NCI-H345 treated with DMSO at 0.1 percent for 48 hours (cell line): ENCODE measurements at regions not wholly inside any gene's neighbourhood (a gene's known extent, or its start where the extent isn't known, plus 50 kb on each side); places are given as distances from the start of the nearest gene placed in this dataset.
"Not testable (repeated sequence)": the region's sequence is repeated elsewhere in the genome, so short reads cannot be mapped to it uniquely, and the experiment has no call there.

ENCODE experiments used
- DNase-seq: peaks from one replicate; lab custom pipeline; 2025; ENCODE audit not compliant: unreplicated experiment; lab: John Stamatoyannopoulos, UW

DNA sequence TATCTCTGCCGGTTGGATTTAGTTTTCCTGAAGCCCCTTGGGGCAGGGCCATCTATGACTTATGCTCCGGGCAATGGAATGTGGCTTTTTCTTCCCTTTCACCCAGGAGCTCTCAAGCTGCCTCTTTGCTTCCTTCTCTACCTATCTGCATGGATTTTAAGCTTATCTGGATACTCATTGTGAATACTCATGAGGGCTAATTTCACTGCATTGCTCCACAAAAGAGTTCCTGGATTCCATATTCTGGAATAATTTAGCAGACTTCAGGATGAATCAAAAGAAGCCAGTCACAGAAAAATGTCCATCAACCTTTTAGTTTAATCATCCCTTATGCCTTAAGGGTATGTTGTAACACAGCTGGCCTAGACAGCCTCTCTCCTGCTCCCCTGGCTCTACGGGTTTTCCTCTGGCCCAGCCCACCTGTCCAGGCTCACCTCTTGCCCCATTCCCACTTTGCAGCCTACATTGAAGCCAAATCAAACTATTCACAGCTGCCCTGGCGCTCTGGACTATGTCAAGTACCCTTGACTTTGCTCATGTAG, 122.8 kb upstream of the RMDN2 start:
- DNase-seq: no peak

DNA sequence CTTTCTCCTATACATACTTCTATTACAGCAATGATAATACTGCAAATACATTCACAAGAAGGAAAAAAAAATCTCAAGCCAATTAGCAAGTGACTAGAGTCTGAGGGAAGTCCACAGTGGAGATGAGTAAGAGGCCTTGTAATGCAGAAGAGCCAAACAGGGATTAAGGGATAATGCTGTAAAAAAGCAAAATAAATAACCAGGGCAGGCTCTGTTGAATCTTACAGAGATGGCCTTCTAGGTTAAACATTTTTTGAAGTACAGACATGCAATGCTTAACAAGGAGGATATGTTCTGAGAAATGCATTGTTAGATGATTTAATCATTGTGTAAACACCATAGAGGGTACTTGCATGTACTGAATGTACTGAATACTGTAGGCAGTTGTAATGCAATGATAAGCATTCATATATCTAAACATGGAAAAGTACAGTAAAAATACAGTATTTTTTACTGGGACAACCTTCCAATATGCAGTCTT, 122.1 kb upstream of the RMDN2 start:
- DNase-seq: no peak

DNA sequence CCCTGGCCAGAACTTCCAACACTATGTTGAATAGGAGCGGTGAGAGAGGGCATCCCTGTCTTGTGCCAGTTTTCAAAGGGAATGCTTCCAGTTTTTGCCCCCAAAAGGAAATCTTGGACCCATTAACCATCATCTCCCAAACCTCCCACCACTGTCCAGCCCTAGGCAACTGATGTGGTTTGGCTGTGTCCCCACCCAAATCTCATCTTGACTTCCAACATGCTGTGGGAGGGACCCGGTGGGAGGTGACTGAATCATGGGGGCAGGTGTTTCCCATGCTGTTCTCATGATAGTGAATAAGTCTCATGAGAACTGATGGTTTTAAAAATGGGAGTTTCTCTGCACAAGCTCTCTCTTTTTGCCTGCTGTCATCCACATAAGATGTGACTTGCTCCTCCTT, 119.1 kb upstream of the RMDN2 start:
- not testable (repeated sequence) for DNase-seq

DNA sequence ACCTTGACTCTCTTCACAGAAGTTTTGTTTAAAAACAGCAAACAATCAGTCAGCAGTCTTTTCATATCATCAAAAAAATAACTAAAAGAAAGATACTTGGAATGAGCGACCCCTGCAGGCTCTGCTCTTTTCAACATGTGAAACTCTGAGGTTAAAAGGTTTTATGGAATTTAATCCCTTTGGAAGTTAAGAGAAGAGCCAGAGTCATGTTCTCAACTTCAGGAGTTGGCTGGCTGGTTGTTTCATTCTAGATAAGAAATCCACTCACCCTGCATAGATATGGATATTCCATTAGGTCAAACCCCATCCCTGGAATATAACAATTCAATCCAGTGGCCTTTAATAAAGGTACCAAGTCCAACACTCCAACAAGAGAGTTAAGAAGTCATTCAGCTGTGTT, 115.6 kb upstream of the RMDN2 start:
- no peak for DNase-seq

DNA sequence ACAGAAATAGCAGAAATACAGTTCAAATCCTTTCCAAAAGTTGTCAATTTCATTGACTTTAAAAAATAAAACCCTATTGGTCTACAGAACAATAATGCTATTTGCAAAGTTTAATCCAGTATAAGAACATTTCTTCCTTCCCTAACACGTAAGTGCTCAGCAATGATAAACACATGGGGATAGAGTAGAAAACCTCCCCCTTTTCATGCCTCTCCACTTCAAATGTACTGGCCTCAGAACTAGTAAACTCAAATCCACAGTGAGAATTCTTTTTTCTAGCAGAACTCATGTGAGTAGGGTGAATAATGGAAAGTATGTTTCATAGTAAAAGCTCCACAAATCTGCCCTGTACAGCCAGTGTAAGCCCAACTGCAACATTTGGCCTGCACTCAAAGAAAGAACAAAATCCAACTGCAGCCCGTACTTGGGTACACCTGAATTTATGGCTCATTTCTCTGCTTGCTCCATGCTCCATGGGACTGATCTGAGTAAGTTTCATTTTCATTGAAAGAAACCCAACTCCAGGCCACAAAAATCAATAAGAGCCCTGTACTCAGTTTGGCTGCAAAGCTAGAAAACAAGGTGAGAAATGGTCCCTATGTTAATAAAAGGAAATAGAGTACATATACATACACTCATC, 115.0 kb upstream of the RMDN2 start:
- no peak for DNase-seq

DNA sequence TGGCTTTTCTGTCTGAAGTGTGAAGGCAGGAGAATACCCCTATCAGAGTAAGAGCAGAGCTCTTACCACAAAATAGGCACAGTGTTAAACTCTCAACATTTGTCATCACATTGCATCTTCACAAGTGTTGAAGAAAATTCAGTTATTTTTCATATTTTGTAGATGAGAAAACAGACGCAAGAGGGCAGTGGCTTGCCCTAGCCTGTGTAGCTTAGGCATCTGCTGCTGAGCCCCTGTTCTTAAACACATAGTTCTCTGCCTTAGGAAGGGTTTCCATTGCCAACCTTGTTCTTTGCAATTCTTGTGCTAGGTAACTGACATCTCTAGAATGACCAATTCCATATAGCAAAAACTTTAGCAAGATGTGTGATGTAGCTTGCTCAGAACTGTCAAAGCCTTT, 112.7 kb upstream of the RMDN2 start:
- DNase-seq: no peak

DNA sequence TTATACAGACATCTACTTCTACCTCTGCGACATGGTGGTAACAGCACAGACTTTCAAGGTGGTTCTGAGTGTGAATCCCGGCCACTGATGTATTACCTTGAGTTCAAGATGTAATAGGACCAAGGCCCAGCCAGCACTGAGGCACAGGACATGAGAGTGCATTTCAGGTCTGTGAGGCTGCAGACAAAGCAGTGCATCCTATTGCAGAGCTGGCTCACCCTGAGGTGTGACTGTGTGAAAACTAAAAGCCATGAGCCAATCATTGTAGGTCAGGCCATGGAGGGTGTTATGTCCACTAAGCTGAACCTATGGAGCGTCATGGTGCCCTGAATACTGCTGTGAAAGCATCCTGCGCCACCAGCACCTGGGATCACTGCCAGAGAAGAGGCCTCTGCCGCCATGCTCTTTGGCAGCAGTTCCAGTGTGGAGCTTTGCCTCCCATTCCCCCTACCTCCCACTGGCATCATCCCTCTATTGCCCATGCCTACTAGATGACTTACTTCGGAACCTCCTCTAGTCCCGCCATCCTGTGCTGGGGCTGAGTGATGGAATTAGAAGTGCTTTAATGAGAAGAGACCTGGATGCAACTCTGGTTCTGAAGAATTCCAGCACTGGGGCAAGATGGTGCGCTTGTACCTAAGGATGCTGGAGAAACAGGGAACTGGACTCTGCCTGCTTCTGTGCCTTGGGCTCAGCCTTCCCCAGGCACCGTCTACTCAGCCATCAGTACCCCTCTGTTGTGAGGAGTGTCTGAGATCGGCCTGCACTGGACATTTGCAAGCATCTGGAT, 112.0 kb upstream of the RMDN2 start:
- no peak for DNase-seq

DNA sequence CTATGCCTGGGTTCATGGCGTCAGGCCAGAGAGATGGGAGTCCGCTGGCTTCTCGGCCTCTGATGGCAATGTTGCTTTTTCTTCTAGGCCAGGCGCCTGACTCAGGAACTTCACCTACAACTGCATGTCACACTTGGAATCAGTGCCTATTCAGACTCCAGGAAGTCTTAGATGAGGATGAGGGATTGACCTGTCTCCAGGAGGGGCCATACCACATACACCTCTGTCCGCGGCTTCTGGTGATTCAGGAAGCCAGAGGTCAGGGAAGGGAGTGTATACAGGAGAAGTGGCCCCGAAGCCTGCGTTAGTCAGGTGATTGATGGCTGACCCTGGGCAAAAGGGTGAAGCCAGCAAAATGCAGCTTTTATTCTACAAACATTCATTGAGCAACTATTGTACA, 109.1 kb upstream of the RMDN2 start:
- DNase-seq: no peak

DNA sequence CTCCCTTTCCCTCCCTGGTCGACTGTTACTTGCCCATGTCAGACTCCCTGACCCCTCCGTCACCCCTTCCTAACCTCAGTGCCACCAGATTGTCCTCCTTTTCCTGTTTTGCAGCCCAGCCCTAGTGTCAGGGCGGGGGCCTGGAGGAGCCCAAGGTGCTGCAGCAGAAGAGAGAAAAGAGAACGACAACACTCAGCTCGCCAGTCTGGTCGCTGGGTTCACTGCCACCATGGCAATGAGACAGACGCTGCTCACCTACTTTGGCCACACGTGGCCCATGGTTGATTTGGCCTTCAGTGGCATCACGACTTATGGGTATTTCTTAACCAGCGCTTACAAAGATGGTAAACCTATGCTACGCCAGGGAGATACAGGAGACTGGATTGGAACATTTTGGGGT, 108.4 kb upstream of the RMDN2 start:
- DNase-seq: no peak

DNA sequence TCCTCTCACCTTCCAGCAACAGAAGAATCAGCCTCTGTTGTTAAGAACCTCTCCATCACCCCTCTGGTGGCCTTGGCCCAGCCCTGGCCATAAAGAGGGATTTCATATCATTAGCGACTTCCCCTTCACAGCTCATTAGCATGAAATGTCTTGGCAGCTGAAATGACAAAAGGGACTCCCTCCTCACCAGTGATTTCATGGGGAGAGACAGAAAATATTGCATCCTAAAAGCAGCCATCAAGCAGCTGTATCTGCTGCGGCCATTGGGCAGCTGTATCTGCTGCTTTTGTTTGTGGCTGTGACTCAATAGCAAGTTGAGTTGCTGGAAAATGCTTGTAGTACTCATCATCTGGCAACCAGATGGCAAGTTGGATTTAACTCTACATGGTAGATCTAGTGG, 105.9 kb upstream of the RMDN2 start:
- no peak for DNase-seq

DNA sequence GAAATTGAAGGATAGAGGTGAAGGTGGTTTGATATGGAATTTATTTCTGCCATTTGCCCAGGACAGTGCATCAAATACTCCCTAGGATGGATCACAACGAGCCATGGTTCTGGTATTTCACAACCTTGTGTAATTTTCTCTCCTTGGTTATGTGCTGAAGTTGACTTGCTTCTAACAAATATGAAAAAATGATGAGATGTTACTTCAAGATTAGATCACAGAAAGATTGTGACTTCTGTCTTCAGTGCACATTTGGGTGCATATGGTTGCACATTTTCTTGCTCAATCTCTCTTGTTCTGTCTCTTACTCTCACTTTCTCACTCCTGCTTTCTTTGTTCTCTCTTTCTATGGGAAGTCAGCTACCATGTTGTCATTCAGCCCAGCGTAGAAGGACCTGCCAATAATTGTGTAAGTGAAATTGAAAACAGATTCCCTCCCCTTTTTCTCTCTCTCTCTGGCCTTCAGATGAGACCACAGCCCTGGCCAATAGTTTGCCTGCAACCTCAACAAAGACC, 104.6 kb upstream of the RMDN2 start:
- DNase-seq: no peak

DNA sequence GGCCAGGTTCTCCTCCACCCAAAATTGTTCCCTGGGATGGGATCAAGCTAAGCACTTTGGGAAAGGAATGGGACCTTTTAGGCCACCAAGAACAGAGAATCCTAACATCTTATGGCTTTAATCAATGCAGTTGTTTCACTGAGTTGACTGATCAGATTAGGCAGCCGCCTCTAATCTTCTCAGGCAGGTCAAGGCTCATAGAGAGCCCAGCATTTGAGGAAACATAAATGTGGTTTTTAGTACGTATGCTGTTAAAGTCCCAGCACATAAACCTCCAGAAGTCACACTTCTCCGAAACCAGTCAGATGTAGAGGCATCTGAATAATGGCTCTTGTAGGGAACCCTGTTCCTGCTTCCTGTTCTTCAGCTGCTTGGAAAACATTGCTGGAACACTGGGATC, 99.5 kb upstream of the RMDN2 start:
- no peak for DNase-seq

DNA sequence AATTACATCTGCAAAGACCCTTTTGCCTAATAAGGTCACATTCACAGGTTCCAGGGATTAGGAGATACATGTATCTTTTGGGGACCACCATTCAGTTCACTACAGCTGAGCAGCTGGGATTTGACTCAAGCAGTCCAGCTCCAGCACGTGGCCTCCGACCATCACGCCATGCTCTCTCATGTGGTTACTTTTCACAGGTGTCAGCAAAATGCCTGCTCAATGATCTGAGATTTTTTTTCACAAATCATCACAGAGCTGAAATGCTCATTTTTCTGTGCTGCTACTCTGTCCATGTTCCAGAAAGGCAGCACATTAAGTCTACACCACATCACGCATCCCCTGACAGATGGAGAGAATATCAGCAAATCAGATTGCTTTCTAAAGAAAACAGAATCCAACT, 98.5 kb upstream of the RMDN2 start:
- DNase-seq: no peak

DNA sequence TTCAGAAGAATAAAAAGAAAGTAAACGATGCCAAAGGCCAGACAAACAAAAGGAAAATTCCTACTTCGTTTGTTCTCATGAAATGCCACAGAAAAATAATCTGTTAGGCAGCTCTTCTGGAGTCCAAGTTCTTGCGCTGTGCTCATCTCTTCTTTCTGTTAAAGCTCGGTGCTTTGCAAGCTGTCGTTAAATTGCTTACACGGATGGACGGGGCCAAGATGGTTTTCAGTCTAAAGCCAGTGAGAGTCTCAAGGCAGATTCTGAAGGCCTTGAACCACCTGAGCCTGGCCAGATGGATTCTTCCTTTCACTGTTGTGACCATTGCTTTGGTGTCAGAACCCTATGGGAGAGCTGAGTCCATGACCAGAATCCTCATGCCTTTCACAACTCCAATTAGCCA, 97.6 kb upstream of the RMDN2 start:
- no peak for DNase-seq

DNA sequence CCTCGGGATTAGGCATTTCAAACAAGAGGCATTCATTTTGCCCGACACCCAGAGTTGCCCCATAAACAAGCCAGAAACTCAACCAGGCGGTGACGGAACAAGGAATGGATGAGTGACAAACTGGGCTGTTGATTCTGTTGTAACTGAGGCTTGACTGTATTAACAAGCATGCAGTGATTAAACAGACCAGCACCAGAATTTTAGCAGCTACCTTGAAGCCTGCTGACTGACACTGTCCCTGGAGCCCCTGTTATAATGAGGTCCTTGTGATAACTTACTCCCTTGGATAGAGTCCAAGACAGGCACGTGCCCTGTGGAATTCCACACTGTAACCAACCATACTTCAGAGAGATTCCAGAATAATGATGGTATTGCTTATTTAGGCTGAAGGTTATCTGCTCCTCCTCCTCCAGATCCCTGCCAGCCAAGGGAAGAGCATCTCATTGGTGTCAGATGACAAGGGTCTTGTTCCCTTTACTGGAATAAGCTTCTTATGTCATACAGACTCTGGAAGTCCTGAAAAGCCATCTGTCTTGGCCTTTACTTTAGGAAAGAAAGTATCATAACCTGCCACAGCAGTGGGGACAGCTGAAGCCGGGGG, 97.1 kb upstream of the RMDN2 start:
- no peak for DNase-seq

DNA sequence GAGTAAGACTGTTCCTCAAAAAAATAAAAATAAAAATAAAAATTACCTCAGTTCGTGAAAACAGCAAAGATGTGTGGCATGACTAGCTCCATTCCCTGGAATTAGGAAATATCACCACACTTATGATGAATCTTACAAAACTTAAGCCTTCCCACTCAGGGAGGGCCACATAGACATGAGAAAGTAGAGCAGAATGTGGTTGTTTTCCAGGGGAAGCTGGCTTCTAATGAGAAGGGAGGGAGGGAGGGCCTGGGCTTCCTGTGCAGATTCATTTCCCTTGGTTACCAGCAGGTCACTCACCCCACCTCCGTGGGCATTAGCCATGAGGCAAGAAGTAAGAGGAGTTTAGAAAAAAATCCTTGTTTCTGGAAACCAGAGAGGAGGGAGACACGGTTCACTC, 95.9 kb upstream of the RMDN2 start:
- no peak for DNase-seq

DNA sequence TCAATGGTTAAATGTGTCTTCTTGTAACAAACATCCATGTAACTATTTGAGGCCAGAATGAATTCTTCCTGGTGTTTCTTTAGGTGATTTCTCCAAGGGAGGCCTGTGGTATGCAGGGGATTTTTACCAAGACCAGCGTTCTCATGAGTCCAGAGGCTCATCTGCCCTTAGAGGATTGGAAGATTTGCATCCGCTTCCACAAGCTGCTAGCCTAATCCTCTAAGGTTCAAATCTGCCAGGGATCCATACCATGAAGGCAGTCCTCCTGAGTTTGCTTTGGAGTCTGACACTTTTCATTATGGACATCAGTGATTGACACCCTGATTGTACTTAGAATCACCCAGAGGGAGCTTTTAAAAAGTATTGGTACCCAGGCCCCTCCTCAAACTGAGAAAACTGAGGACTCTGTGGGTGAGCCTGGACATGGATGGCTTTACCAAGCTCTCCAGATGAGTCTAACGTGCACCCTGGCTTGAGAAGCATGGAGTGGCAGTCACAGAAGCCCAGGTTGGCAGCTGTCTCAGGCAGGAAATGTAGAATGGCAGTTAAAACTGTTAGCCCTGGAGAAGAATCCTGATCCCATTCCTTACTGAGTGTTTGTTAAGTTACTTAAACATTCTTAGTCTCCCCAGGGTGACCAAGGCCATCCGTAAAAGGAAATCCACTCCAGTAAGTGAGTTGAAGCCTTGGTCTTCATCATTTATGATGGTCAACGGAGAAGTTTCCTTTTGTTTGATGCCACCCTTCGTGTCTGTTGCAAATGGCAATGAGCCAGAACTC, 95.3 kb upstream of the RMDN2 start:
- DNase-seq: no peak

DNA sequence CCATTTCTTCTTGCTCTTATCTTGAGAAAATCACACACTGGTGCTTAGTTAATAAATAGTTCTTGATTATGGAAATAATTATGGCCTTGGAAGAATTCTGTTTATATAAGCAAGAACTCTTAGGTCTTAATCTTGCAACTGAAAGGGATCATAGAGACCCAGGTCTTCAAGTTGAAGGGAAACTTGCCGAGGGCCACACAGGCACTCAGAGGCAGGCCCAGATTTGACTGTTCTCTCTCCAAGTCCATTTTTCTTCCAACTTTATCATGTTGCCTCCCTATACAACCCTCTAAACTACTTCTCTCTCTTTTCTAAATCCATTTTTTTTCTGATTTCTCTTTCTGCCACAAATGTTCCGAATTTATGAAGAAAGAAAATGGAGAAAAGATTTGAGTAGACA, 94.5 kb upstream of the RMDN2 start:
- no peak for DNase-seq

DNA sequence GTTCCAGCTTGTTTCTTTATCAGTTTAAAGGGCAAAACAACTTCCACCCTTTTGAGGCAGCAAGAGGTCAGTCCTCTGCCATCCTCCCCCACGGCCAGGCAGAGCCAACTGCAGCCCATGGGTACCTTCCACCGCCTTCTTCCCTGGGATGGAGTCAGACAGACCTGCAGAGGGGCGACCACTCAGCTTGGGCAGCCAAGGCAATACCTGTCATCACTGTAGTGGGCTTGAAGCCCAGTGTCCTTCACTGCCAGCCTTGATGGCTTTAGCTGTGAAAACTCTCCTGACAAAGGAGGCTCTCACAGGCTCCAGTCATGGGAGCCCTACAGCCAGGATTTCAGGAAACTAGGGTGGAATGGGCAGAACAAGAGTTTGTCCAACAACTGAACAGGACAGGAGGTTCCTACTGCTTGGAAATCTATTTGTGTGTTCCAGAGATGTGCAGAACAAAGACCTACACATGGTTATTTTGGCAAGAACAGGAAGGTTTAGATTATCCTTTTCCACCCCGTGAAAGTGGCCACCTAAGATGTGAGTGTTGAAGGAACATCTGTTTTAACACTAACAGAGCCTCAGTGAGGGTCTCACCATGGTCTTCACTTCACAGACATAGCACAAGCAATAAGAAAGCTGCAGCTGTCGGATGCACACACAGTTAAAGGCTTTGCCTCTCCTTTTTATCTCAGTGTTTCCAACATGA, 93.9 kb upstream of the RMDN2 start:
- no peak for DNase-seq

DNA sequence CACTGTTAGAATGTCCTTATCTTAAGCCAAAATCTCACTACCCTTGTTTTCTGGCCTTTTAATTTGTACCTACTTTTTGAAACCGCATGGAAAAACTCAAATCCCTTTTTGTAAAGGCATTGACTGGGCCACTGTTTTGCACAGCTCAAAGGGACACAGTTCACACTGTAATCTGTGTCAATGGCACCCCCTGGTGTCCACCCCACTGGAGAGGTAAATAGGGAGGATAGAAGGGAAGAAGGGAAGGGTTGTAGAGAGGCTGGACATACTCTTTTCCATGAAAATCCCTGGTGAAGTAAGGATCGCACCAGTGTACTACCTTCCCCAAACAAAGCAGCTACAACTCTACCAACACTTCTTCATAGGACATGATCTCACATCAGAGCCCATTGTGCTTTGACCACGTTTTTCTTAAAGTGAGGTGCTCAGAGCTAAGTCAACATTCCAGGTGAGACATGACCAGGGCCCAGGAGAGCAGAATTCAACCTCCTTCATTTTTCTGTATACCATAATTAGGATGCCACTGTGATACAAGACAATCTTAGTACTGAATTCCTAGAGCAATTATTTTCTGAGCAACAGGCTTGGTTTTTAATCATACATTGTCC, 92.4 kb upstream of the RMDN2 start:
- peak; percentile 68 for DNase-seq
